Stimulated activated CD4-positive, alpha-beta T cell treated with anti-CD3 and anti-CD28 coated beads, Interleukin-4, amount 100 ng/mL, for 48 hours (primary cell): ENCODE measurements at regions not wholly inside any gene's neighbourhood (a gene's known extent, or its start where the extent isn't known, plus 50 kb on each side); places are given as distances from the start of the nearest gene placed in this dataset.

Experiments used
- DNase-seq, 2 donors: peaks; one replicate each; pipeline ENCODE4 v3.0.0-alpha.2; 2020; ENCODE audit warnings: low read depth in 2 of 2

DNA sequence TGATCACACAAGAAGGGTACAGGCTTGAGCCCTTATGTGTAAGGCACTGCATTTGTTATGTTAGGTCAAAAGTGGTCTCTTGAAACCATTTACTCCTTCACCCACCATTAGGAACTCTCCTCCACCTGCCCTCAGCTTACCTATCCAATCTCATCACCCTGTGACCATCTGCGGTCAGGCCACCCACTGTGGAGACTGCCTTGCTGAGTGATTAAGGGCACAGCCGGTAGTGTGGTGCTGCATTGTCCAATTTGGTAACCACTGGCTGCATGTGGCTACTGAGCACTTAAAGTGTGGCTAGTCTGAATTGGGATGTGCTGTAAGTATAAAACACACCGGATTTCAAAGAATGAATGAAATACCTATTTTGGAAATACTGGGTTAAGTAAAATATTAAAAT lies 177.1 kb upstream of the PARP11 start:
- no peak for DNase-seq

DNA sequence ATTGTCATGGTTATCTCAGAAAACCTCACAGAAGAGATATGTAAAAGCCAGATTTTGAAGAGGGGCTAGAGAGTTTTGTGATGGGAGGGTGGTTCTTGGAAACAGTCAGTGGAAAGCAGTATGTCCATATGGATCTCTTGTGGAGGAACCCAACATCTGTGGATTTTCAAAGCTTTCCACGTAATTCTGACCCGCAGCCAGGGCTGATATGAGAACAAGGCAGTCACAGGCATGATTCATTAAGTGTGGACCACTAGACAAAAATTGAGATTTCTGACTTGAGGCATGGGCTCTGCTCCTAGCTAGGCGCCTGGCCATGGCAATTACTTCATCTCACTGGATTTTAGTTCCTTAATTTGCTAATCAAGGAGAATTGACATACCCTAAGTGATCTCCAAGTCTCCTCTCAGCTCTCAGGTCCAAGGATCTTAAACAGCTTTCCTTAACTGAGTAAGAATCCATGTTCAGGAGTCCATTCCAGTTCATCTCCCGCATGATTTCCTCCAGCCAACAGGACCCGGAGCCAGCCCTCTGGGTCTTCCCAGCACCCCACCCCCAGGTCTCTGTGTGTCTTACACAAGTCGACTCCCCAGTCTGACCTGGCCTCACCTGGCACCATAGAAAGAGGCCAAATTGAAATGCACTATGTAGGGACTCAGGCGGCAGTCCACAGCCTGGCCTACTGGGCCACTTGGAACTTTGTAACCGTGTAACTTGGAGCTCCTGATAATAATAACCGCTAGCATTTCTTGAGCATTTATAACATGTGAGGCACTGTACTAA lies 176.3 kb upstream of the PARP11 start:
- DNase-seq, result no peak

DNA sequence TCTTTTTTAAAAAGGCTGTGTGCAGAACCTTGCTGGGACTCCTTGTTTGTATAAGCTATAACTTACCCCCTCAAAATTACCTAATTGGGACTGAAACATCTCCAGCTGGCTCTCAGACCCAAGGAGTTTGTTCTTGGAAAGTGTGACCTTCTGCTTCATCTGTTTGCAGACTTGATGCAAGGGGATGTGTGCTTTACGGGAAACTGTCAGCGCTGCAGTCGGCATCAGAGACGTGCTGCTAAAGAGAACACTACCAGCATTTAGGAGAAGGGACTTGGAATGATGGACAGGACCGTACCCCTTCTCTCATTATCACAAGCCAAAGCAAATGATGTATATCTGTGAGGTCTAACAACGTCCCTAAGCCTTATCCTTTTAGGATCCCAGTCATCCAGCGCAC lies 174.2 kb upstream of the PARP11 start:
- DNase-seq, result no peak

DNA sequence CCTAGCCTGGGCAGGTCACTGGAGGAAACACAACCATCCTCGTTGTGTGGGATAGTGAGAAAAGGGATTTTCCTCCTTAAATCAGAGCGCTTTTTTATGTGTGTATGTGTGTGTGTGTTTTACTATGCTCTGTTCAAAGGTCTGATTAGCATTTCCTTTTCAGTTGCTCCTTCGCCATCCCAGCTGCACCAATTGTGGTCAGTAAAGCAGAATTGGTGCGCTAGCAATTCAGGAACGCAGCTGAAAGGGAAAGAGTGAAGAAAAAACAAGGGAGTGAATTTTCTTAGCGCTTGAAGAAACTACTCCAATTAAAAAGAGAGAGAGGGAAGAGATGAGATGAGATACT lies 173.3 kb upstream of the PARP11 start:
- no peak for DNase-seq

DNA sequence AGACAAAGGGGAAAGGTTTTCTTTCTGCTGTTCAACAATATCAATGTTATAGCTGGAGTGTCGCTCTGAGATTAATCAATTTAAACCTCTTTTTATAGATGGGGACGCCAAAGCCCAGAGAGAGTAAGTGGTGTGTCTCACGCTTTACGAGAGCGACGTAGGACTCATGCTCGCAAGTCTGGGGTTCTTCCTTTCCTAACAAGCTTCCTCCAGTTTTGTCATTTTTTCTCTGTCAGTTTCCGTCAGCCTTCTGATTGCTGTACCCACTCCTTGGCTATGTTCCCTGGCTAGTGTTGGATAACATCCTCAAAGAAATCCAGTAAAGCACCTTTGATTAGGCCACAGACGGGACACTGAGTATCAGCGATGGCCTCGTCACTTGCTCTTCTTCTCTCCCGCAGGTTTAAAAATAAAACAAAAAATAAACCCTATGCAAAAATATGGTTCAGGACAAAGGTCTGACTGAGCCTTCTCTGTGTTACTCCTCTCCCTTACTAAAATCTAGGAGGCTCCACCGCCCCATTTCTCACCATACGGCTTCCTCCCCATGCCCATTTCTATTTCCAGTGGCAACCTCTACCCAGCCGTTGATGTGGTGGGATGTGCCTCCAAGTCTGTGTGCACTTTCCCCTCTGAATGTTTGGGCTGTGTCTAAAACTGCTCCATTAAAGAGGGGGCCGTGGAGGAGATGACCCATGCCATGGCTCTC lies 172.7 kb upstream of the PARP11 start:
- no peak for DNase-seq

DNA sequence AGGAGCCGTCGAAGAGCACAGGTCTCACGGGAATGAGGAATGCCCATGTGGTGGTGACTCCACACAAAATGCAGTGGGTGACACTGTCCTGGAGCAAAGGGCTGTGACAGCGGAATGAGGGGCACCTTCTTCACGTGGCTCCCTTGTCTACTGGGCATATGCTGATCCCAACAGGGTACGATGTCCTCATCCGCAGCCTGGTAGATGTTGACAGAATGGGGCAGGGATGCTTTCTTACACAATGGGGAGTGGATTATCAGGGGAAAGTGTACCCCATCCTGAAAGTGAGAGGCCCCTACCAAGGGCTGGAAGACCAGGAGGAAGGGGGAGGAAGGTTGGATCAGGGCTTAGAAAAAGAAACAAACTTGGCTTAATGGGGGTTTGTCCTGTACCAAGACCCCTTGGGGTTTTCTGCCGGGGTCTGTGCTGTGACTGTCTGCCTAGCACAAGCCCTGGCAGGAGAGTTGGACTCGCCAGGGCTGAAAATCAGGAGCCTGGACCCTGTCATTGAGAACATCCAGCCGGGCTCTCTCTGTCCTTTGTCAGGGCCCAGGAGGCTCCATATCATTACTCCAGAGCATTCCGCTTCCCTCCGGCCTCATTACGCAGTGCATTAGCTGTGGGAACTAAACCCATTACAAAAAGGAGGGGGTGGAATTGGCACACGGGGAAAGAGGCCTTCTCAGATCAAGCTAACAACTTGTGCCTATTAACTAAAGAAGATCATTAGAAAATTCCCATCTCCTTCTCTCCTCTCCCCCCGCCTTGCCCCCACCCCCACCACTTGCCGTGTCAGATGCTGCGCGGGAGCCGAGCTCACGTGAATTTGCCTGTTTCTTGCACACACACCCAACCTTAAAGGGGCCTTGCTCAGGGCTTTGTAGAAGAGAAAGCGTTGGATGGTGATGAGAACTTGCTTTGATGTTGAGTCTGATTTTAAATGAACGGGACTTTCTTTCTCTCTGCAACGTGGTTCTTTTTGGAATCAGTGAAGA lies 171.8 kb upstream of the PARP11 start:
- no peak for DNase-seq

DNA sequence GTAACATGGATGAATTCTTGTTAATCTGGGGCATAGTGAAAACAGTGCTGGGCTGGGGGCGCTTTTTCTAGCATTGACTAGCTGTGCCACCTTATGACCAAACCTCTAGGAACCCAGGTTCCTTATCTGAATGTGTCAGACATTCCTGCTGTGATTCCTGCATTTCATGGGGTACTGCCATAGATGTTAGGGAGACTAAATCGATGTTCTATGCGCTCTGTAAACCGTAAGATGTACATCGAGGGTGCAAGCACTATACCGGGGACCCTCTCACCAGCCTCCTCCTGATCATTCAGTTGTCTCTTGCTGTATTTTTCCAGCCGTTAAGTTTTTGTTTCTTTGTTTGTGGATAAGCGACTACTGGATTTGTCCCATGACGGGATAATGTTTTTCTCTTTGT lies 170.9 kb upstream of the PARP11 start:
- DNase-seq, result no peak

DNA sequence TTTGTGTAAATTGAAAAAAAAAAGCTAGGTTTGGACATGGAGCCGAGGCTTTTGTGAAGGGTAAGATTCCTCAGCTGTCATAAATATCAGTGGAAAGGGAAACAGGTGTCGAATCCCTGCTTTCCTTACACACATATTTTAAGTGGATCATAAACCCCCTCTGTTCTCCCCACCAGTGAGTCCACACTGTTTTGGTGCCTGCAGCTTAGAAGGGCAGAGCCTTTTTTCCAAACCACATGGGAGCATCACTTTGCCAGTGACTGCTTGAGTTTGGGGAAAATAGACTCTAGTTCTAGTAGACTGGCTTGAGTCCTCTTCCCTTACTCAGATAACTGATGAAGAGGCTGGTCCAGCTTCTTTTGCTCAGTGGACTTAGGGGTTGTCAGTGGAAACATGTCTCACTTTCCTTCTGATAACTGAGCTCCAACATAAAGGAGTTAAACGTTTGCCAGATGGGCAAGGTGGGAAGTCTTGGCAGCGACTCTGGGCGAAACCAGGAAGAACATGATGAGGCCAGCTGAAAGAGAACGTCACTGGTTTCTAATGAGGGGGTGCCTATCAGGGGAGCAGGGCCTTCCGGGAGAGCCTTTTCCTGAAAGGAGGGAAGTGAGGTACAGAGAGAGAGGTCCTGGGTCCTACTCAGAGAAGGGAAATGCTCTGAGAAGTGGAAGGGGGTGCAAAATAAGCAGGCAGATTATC lies 168.1 kb upstream of the PARP11 start:
- no peak for DNase-seq

DNA sequence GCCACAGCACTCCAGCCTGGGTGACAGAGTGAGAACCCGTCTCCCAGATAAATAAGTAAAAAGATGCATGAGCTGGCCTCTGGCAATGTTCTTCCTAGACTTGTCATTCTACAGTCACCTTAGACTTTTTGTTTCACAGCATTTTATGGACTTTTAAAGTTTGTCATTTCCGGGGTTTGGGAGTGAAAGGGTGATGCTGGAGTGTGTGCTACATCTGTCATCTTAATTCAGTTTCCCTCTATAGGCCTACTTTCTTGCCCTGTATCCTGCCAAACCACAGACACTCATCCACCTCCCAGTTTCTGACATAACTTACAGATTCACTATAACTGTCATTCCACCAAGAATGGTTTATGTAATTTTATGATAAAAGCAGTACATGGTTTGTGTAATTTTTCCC lies 166.7 kb upstream of the PARP11 start:
- DNase-seq, result no peak

DNA sequence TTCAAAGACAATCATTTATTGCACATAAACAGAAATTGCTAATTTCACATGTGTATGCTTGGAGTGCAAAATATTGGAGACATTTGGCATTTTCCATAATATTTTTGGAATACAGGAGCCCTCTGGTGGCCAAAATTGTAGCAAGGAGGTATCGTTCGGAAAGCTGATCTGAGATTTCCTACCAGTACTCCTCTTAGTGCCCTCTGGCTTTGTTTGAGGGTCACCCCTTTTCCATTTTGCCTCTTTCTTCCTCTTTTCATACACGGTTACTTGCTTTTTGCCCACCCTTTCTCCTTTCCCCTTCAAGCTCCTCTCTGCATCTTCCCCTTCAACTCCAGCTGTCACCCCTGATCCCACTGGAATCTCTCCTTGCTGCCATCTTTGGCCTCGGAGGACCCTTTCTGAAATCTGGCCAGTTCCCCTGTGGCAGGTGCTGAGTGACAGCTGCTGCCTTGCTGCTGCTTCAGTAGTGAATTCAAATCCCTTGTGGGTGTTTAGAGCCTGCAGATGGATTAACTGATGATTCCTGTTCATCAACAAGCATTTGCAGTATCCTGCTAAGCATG lies 164.6 kb upstream of the PARP11 start:
- no peak for DNase-seq

DNA sequence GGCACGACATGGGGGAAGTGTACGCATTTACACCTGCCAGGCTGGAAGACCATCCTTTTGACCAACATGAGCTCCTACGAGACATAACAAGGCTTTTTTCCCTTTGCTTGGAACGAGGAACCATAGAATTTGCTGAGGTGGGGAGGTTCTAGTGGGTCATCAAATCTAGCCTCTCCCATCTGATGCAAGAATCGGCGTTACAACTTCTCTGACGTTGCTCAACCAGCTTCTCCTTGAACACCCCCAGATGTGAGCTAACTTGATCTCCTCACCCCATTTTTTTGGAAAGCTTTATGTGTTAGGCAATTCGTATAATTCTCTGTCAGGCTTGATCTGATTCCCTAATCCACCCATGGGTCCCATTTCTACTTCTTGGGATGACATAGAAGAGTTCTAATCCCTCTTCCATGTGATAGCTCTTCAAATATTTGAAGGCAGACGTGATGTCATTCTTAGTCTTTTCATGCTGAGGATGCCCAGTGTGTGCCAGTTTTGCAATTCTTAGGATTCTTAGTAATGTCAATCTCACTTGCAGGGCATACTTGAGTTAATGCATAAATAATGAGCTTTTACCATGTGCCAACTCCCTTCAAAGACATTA lies 163.6 kb upstream of the PARP11 start:
- no peak for DNase-seq

DNA sequence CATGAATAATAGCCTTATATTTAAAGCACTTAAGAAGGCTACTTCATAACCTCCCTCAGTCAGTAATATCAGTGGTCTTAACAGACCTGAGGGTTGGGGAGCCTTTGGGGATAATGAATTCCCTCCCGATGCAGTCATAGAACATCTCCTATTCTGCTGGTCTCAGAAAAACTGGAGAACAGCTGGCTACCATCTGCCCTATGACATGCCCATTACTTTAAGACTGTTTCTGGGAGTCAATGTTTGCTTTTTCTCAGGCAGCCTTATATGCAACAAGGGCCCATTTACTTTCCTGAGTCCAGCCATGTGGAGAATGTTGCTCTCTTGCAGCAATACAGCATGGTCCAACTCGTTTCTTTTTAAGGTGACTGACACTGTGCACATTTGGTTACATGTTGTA lies 161.7 kb upstream of the PARP11 start:
- no peak for DNase-seq

DNA sequence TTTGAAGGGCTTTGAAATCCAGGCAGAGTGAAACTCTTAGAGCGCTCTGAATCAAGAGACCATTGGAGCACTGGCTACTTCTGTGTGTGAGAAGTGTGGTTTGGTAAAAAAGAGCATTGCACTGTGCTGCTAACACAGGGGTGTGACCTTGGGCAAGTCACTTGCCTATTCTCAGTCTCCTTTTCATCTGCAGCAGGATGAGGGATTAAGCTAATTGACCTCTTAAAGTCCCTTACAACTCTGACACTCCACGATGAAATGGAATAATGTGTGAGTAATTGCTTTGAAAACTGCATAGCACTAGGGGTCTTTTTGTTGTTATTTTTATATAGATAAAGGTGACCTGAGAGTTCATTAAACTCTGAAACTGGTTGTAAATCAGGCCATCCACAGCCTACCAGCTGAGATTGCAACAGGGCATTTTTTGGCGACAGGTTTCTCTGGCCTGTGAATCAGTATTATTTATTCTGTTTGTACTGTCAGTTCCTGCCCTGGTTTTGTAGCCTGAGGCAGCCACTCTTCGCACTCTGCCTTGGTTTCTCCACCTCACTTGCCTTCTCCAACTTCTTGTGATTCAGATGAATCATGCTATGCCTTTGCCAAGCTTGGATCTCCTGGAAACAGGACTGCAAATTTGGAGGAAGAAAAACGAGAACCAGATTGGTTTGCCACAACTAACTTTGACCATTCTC lies 159.9 kb upstream of the PARP11 start:
- DNase-seq, result no peak

DNA sequence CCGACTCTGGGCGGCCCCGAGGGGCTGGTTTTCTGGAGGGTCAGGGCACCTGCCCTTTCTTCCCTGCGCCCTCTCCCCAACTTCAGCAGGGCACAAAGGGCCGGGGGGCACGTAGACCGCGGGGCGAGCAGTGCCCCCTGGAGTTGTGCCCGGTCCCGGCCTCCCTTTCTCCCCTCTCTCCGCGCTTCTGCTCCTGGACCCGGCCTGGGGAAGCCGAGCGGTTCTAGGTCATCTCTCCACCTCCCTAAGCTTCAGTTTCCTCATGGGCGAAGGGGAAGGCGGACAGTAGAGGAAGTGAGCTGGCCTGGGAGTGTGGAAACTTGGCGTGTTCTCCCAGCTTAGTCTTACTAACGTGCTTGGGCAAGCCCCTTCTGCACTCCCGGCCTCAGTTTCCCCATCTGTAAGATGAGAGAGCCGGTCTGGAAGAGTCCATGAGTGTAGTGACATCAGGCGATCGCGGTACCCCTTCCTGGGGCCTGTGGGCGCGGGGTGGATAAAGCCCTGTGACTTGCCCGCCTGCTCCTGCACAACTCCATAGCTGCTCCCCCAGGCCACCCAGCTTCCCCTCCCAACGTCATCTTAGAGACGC lies 158.6 kb upstream of the PARP11 start:
- DNase-seq, result no peak

DNA sequence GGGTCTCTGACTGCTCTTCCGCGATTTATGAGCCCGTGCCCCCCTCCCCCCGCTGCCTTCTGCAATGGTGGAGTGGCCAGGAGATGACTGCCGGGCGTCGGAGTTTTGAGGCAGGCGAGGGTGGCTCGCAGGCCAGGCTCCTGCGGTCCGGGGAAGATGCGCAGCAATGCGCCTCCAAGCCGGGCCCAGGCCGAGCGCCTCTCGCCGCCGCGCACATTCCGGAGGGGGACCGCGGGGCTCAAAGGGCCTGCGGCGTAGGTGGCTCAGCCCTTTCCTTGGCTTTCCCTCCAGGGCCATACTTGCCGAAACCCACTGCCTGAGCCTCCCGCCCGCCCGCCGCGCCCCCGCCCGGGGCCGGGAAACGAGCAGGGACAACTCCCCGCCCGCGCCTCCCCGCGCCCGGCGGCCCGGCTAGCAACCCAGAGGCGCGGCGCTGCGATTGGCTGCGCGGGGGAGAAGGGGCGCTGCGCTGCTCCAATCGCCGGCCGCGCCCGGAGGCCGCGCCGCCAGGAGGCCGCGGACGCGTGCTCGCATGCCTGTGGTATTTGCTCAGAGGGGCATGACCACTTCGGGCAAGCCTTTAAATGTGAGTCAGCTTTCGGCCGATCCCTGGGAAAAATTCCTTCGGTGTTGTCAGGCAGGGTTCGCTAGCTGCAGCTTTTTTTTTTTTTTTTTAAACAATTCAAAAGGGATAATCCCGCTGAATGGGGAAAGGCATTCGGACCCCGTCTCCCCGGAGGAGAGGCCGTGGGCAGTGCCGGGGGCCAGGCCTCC lies 157.9 kb upstream of the PARP11 start:
- peak; percentile 61 to 71 for DNase-seq

DNA sequence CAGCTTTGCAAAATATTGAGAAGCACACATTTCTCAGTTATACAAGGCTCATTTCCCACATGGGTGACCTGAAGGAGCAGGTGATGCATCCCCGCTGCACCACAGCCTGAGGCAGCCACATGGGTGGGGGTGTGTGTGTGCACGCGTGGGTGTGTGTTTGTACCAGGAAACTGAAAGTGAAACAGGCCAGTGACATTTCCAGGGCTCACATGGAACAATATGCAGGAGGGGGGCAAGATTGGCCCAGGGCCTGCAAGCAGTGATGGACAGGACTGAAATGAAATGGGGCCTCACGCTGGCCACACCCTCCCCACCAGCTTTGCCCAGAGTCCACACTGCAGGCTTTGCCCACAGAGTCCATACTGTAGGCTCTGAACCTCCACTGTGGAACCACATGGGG lies 154.2 kb upstream of the PARP11 start:
- DNase-seq, result peak; percentile 30 to 49

DNA sequence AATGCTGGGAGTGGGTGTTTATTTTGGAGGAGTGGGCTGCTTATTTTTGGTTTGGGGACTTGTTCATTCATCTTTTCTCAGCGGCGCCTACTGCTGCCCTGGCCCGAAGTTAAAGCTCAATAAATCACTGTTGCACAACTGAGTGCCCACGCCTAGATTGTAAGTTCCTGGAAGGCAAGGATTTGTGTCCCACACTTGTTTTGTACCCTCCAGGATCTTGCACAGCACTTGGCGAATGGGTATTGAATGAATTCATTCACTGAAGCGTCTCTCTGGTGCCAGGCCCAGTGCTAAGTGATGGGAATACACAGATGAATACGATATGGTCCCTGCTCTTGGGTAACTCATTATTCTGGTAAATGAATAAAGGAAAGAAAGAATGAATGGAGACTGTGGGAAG lies 153.3 kb upstream of the PARP11 start:
- no peak for DNase-seq

DNA sequence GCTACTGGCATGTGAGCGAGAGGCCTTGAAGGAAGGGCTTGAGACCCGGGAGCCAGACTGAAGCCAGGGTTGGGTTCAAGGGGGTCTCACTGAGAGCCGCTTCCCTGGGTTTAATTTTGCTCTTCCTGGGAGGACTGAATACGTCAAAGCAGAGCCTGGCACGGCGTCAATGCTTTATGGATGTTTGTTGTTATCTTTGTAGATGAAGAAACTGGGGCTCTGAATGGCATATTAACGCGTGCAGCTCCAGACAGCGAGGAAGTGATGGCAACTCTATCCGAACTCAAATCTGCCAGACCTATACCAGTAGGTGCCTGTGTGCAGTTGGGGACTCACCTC lies 152.8 kb upstream of the PARP11 start:
- DNase-seq, result no peak
